ENCODE measurements at regions not wholly inside any gene's neighbourhood (a gene's known extent, or its start where the extent isn't known, plus 50 kb on each side); places are given as distances from the start of the nearest gene placed in this dataset.
"Not testable (repeated sequence)": the region's sequence is repeated elsewhere in the genome, so short reads cannot be mapped to it uniquely, and the experiment has no call there.

DNA sequence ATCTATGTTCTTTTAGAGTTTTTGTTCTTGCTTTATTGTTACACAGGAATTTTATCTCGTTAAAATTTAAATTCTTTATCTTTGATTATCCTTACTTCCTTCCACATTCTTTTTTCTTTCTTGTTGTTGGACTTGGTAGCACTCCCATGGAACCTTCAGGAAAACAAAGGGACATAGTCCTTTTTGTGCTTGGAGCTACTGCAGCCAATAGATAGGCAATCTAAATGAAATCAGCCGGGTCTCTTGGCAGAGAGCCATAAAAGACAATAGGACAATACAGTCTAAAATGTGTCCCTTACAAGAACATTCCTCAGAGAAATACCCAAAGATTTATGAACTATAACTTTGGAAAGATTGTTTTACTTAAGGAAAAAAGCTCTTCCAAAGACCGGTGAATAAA lies 548.1 kb upstream of the C9orf72 start:
- no peak for DNase-seq (ENCODE audit: low read depth)
- H3K4me3 ChIP-seq (ENCODE audit: low read length): no peak overlapping the region

DNA sequence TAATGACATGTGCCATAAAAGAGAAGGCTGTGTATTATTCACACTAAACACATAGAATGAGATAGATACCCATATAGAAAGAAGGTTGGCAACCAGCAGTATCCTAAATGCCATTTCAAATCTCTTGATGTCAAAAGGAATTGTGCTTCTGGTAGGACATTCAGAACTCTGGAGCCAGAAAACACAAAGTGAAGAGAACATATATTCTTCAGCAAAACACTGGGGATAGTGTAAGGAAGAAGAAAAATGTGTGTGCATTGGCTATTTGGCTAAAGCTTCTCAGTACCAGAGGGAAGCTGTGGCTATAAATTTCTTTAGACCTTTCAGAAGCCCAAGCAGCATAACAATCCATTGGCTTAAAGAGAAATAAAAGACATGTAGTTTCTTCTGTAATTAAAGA lies 551.6 kb upstream of the C9orf72 start:
- H3K9me3 ChIP-seq (ENCODE audit: control insufficient read depth, low read length): no peaks in the 10 kb centered on the region
- no peaks in the 10 kb centered on the region for H3K36me3 ChIP-seq (ENCODE audit: control insufficient read depth, insufficient read depth, low read length, severe bottlenecking)
- no peaks in the 10 kb centered on the region for H3K27me3 ChIP-seq (replicated peaks; ENCODE audit: control insufficient read depth, insufficient read depth, low read length)
- no peaks in the 10 kb centered on the region for H3K4me1 ChIP-seq (ENCODE audit: control insufficient read depth, insufficient read depth, low read length)
- no peak overlapping the region for H3K9ac ChIP-seq (ENCODE audit: low read length)
- H3K4me3 ChIP-seq (ENCODE audit: low read length): no peak overlapping the region
- no peak for DNase-seq (ENCODE audit: low read depth)

More for the DNA sequence above, 548.1 kb upstream of the C9orf72 start:
- no peaks in the 10 kb centered on the region for H3K9me3 ChIP-seq (ENCODE audit: control insufficient read depth, low read length)
- no peak overlapping the region for H3K9ac ChIP-seq (ENCODE audit: low read length)
- no peaks in the 10 kb centered on the region for H3K27me3 ChIP-seq (replicated peaks; ENCODE audit: control insufficient read depth, insufficient read depth, low read length)
- H3K36me3 ChIP-seq (ENCODE audit: control insufficient read depth, insufficient read depth, low read length, severe bottlenecking): no peaks in the 10 kb centered on the region
- H3K4me1 ChIP-seq (ENCODE audit: control insufficient read depth, insufficient read depth, low read length): no peaks in the 10 kb centered on the region

DNA sequence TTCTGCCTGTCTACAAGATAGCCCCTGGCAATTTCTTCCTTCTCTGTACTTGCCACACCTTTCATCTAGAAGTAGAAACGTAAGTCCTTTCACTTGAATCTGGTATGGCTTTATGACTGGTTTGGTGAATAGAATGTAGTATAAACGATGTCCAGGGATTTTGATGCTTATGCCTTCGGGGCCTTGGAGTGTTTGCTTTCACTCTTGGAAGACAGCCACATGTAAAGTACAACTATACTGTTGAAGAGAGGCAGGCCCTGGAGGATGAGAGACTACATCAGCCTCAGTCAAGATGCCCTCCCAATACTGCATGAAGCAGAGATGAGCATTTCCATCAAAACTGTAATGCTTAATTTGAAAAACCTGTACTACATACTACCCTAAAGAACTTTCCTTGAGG lies 553.8 kb upstream of the C9orf72 start:
- no peak for DNase-seq (ENCODE audit: low read depth)
- no peak overlapping the region for H3K4me3 ChIP-seq (ENCODE audit: low read length)
- H3K9ac ChIP-seq (ENCODE audit: low read length): no peak overlapping the region
- no peaks in the 10 kb centered on the region for H3K27me3 ChIP-seq (replicated peaks; ENCODE audit: control insufficient read depth, insufficient read depth, low read length)
- H3K4me1 ChIP-seq (ENCODE audit: control insufficient read depth, insufficient read depth, low read length): no peaks in the 10 kb centered on the region
- no peaks in the 10 kb centered on the region for H3K36me3 ChIP-seq (ENCODE audit: control insufficient read depth, insufficient read depth, low read length, severe bottlenecking)
- H3K9me3 ChIP-seq (ENCODE audit: control insufficient read depth, low read length): no peaks in the 10 kb centered on the region

DNA sequence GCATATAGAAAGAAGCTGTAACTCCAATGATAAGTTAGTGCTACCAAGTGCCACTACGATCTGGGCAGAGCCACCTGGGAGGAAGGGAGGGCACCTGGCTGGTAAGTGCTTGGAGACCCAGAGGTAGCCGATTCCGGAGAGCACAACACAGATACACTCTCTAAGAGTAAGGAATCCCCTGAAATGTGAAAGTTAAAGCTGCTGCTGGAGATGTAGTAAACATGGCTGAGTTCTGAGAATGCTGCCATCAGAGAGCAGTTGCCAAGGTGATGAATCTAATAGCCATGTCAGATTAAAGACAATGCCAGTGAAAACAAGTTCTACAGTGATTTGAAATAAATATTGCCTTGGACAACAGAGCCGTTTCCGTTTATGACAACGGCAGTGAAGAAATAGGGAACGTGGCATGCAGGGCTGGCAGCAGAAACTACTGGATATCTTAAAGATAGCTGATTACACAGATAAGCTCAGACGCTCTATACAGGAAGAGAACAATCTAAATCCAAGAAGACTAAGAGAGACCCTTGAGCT lies 561.2 kb upstream of the C9orf72 start:
- no peaks in the 10 kb centered on the region for H3K36me3 ChIP-seq (ENCODE audit: control insufficient read depth, insufficient read depth, low read length, severe bottlenecking)
- no peaks in the 10 kb centered on the region for H3K27me3 ChIP-seq (replicated peaks; ENCODE audit: control insufficient read depth, insufficient read depth, low read length)
- H3K9me3 ChIP-seq (ENCODE audit: control insufficient read depth, low read length): no peaks in the 10 kb centered on the region
- no peak overlapping the region for H3K9ac ChIP-seq (ENCODE audit: low read length)
- no peaks in the 10 kb centered on the region for H3K4me1 ChIP-seq (ENCODE audit: control insufficient read depth, insufficient read depth, low read length)
- no peak overlapping the region for H3K4me3 ChIP-seq (ENCODE audit: low read length)
- no peak for DNase-seq (ENCODE audit: low read depth)

DNA sequence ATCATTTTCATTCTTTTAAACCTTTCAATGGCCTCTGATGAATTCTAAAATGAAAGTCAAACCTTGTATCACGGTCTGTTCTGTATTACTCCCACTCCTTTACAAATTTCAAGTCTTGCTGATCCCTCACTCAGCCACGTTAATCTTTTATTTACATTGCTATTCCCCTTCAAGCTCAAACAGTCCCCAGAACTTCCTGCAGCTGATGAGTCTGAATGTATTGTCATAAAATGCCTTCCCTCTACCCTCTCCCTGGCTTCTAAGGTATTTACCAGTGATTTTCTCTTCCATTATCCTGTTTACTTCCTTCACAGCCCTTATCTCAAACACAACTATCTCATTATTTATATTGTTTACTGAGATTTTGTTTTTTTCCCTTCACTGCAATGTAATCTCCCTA lies 562.3 kb upstream of the C9orf72 start:
- no peak for DNase-seq (ENCODE audit: low read depth)
- H3K9me3 ChIP-seq (ENCODE audit: control insufficient read depth, low read length): no peaks in the 10 kb centered on the region
- H3K4me3 ChIP-seq (ENCODE audit: low read length): no peak overlapping the region
- H3K4me1 ChIP-seq (ENCODE audit: control insufficient read depth, insufficient read depth, low read length): no peaks in the 10 kb centered on the region
- H3K36me3 ChIP-seq (ENCODE audit: control insufficient read depth, insufficient read depth, low read length, severe bottlenecking): no peaks in the 10 kb centered on the region
- no peak overlapping the region for H3K9ac ChIP-seq (ENCODE audit: low read length)
- H3K27me3 ChIP-seq (replicated peaks; ENCODE audit: control insufficient read depth, insufficient read depth, low read length): no peaks in the 10 kb centered on the region

DNA sequence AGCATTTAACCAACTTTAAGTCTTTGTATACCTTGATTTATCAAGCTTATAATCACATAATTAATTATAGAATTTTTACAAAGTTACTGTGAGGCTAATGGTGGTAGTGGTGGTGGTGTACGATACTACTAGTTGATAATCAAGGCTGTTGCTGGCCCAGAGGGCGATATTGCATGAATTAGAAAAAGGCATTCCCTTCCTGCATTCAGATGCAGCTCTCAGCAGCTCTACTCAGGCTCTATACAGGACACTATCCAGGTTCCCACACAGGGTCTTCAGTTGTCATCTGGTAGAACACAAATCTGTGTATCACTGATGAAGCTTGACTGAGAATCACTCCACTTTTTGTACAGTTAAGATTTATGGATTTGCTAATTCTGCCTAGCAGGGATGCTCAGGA lies 562.8 kb upstream of the C9orf72 start:
- no peaks in the 10 kb centered on the region for H3K36me3 ChIP-seq (ENCODE audit: control insufficient read depth, insufficient read depth, low read length, severe bottlenecking)
- no peaks in the 10 kb centered on the region for H3K9me3 ChIP-seq (ENCODE audit: control insufficient read depth, low read length)
- no peaks in the 10 kb centered on the region for H3K4me1 ChIP-seq (ENCODE audit: control insufficient read depth, insufficient read depth, low read length)
- no peak overlapping the region for H3K9ac ChIP-seq (ENCODE audit: low read length)
- H3K4me3 ChIP-seq (ENCODE audit: low read length): no peak overlapping the region
- no peaks in the 10 kb centered on the region for H3K27me3 ChIP-seq (replicated peaks; ENCODE audit: control insufficient read depth, insufficient read depth, low read length)
- DNase-seq (ENCODE audit: low read depth): no peak

DNA sequence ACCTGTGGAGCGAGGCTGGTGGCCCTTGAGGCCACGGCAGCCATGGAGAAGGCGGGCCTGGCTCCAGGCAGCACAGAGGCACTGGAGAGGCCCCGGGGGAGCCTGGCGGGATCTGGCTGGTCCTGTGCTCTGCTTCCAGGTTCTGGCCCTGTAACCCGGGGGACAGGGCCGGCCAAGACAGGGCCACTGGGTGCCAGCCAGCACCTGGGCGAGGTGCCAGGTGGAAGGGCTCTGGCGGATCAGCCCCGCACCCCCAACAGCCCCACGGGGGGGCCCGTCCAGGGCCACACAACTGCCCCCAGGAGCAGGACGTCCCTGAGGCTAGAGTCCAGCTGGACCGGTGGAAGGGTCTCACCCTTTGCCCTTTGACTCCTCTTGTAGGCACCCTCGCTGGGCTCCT lies 574.1 kb upstream of the C9orf72 start:
- not testable (repeated sequence) for H3K9ac ChIP-seq (ENCODE audit: low read length); H3K9me3 ChIP-seq (ENCODE audit: control insufficient read depth, low read length); H3K4me3 ChIP-seq (ENCODE audit: low read length); H3K4me1 ChIP-seq (ENCODE audit: control insufficient read depth, insufficient read depth, low read length); H3K27me3 ChIP-seq (replicated peaks; ENCODE audit: control insufficient read depth, insufficient read depth, low read length); DNase-seq (ENCODE audit: low read depth); H3K36me3 ChIP-seq (ENCODE audit: control insufficient read depth, insufficient read depth, low read length, severe bottlenecking)

DNA sequence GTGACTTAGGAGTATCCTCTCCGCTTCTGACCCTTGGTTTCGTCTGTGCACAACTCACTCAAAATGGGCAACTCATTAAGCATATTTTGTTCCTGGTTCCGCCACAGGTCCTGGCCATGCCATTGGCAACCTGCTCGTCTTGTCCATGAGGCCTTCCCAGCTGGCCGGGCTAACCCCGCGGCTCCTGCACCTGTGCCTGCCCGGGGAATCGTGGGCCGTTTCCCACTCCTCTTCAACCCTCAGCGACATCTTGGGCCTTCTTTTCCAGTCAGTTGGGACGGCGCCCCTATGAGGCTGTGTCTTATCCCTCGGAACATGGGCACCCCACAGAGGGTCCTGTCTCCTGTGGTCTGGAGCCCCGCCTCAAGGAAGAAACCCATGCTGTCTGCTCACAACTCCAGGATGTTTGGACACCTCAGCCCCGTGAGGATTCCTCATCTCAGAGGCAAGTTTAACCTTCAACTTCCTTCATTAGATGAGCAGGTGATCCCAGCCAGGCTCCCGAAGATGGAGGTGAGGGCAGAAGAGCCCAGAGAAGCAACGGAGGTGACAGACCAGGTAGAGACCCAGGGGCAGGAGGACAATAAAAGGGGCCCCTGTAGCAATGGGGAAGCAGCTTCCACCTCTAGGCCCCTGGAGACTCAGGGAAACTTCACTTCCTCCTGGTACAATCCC lies 574.8 kb upstream of the C9orf72 start:
- not testable (repeated sequence) for H3K27me3 ChIP-seq (replicated peaks; ENCODE audit: control insufficient read depth, insufficient read depth, low read length)

DNA sequence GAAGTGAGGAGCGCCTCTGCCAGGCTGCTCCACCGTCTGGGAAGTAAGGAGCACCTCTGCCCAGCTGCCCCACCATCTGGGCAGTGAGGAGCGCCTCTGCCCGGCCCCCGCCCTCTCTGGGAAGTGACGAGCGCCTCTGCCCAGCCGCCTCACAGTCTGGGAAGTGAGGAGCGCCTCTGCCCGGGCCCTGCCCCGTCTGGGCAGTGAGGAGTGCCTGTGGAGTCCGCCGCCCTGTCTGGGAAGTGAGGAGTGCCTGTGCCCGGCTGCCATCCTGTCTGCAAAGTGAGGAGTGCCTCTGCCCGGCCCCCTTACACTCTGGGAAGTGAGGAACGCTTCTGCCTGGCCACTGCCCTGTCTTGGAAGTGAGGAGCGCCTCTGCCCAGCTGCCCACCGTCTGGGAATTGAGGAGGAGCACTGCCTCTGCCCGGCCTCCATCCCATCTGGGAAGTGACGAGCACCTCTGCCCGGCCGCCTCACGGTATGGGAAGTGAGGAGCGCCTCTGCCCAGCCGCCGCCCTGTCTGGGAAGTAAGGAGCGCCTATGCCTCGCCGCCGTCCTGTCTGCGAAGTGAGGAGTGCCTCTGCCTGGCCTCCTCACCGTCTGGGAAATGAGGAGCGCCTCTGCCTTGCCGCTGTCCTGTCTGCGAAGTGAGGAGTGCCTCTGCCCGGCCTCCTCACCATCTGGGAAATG lies 576.2 kb upstream of the C9orf72 start:
- H3K9me3 ChIP-seq (ENCODE audit: control insufficient read depth, low read length); H3K9ac ChIP-seq (ENCODE audit: low read length); DNase-seq (ENCODE audit: low read depth); H3K4me1 ChIP-seq (ENCODE audit: control insufficient read depth, insufficient read depth, low read length); H3K27me3 ChIP-seq (replicated peaks; ENCODE audit: control insufficient read depth, insufficient read depth, low read length); H3K4me3 ChIP-seq (ENCODE audit: low read length); H3K36me3 ChIP-seq (ENCODE audit: control insufficient read depth, insufficient read depth, low read length, severe bottlenecking): not testable (repeated sequence)

More for the DNA sequence above, 574.8 kb upstream of the C9orf72 start:
- not testable (repeated sequence) for DNase-seq (ENCODE audit: low read depth); H3K4me1 ChIP-seq (ENCODE audit: control insufficient read depth, insufficient read depth, low read length); H3K4me3 ChIP-seq (ENCODE audit: low read length); H3K9ac ChIP-seq (ENCODE audit: low read length); H3K36me3 ChIP-seq (ENCODE audit: control insufficient read depth, insufficient read depth, low read length, severe bottlenecking); H3K9me3 ChIP-seq (ENCODE audit: control insufficient read depth, low read length)

DNA sequence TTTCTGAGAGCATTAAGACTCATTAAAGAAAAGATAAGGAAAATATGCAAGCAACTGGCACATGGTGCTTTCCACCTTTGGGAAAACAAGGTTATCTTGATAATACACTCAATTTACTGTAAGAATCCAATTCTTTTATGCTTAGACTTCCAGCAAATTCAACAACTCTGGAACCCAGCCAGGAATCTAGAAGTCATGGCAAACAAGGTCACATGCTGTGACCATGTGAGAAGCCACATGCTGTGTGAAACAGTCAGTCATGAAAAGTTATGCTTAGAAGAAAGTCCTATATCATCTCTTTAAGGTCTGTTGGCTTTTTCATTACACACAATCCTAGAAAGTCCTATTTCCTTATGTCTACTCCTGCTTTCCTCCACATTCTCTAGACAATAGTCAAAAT lies 581.8 kb upstream of the C9orf72 start:
- no peaks in the 10 kb centered on the region for H3K36me3 ChIP-seq (ENCODE audit: control insufficient read depth, insufficient read depth, low read length, severe bottlenecking)
- H3K27me3 ChIP-seq (replicated peaks; ENCODE audit: control insufficient read depth, insufficient read depth, low read length): no peaks in the 10 kb centered on the region
- H3K4me1 ChIP-seq (ENCODE audit: control insufficient read depth, insufficient read depth, low read length): no peaks in the 10 kb centered on the region
- DNase-seq (ENCODE audit: low read depth): no peak
- no peak overlapping the region for H3K4me3 ChIP-seq (ENCODE audit: low read length)
- H3K9ac ChIP-seq (ENCODE audit: low read length): no peak overlapping the region
- H3K9me3 ChIP-seq (ENCODE audit: control insufficient read depth, low read length): no peaks in the 10 kb centered on the region

DNA sequence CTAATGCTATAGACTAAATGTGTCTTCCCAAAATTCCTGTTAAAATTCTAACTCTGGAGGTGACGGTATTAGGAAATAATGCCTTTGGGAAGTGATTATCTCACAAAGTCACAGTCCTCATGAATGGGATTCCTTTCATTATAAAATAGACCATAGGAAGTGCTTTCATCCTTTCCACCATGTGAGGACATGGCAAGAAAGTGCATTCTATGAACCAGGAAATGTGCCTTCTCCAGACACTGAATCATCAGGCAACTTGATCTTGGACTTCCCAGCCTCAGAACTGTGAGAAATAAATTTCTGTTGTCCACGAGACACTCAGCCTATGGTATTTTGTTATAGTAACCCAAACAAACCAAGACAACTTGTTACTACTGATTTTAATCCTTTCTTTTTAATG lies 582.4 kb upstream of the C9orf72 start:
- no peaks in the 10 kb centered on the region for H3K4me1 ChIP-seq (ENCODE audit: control insufficient read depth, insufficient read depth, low read length)
- no peaks in the 10 kb centered on the region for H3K9me3 ChIP-seq (ENCODE audit: control insufficient read depth, low read length)
- no peak overlapping the region for H3K9ac ChIP-seq (ENCODE audit: low read length)
- no peaks in the 10 kb centered on the region for H3K36me3 ChIP-seq (ENCODE audit: control insufficient read depth, insufficient read depth, low read length, severe bottlenecking)
- DNase-seq (ENCODE audit: low read depth): no peak
- H3K4me3 ChIP-seq (ENCODE audit: low read length): no peak overlapping the region
- no peaks in the 10 kb centered on the region for H3K27me3 ChIP-seq (replicated peaks; ENCODE audit: control insufficient read depth, insufficient read depth, low read length)

All from adipocyte (in vitro differentiated cells).